Spleen (tissue), 7 donors: ENCODE measurements at regions not wholly inside any gene's neighbourhood (a gene's known extent, or its start where the extent isn't known, plus 50 kb on each side); places are given as distances from the start of the nearest gene placed in this dataset.

Experiments used
- CTCF ChIP-seq, 11 experiments: fragments of 200-600 bp in 7 of 11; fragments of 450-650 bp in 4 of 11; sonication (generic) in 4 of 11; IDR thresholded peaks in 8 of 11; conservative IDR thresholded peaks in 3 of 11; 1 replicate in 7 of 11; 2 replicates in 4 of 11; pipeline versions ENCODE4 v1.4.0 to v1.8.0; 2016 to 2021; ENCODE audit warnings: antibody characterized with exemption in 11 of 11, inconsistent platforms in 4 of 11, mild to moderate bottlenecking in 1 of 11
- POLR2A ChIP-seq, 3 donors: fragments of 450-650 bp; IDR thresholded peaks; one replicate each; pipeline ENCODE4 v1.5.1; 2017; ENCODE audit warnings: antibody characterized with exemption in 3 of 3, mild to moderate bottlenecking in 1 of 3
- donor health status: DM: no; HTN: no; CAD: no; lungs with moderate emphysema.
- donor health status: DM: no; HTN: no; CAD: no.
- donor health status: DM: no; HTN: no; CAD: no.

GRCh38 chr18:51519571-51519970 is 322.1 kb upstream of the MEX3C start:
- TF ChIP-seq CTCF (IDR thresholded peaks at IDR 0.05 in 8 of 11, conservative IDR thresholded peaks at IDR 0.05 in 3 of 11), result no peak
- TF ChIP-seq POLR2A (IDR thresholded peaks at IDR 0.05), result no peak
